Endothelial cell (in vitro differentiated cells): ENCODE measurements at regions not wholly inside any gene's neighbourhood (a gene's known extent, or its start where the extent isn't known, plus 50 kb on each side); places are given as distances from the start of the nearest gene placed in this dataset.
"Not testable (repeated sequence)": the region's sequence is repeated elsewhere in the genome, so short reads cannot be mapped to it uniquely, and the experiment has no call there.

Experiments used
- DNase-seq: peaks from one replicate; pipeline ENCODE4 v3.0.0; 2021; ENCODE audit warnings: low spot score
- H3K27ac Mint-ChIP-seq: one replicate; pipeline ENCODE4 v1.8.0; 2021; ENCODE audit warnings: mixed read lengths, inconsistent platforms; ENCODE audit not compliant: unreplicated experiment
- H3K27me3 Mint-ChIP-seq: one replicate; pipeline ENCODE4 v1.8.0; 2021; ENCODE audit warnings: mild to moderate bottlenecking, moderate library complexity, mixed read lengths, inconsistent platforms; ENCODE audit not compliant: unreplicated experiment
- H3K36me3 Mint-ChIP-seq: one replicate; pipeline ENCODE4 v1.8.0; 2021; ENCODE audit warnings: mild to moderate bottlenecking, low read depth, mixed read lengths, inconsistent platforms; ENCODE audit not compliant: unreplicated experiment
- H3K4me1 Mint-ChIP-seq: one replicate; pipeline ENCODE4 v1.8.0; 2021; ENCODE audit warnings: mild to moderate bottlenecking, mixed read lengths, inconsistent platforms; ENCODE audit not compliant: unreplicated experiment
- H3K4me3 Mint-ChIP-seq: one replicate; pipeline ENCODE4 v1.8.0; 2021; ENCODE audit warnings: mild to moderate bottlenecking, mixed read lengths, inconsistent platforms; ENCODE audit not compliant: unreplicated experiment
- H3K9me3 Mint-ChIP-seq: one replicate; pipeline ENCODE4 v1.8.0; 2021; ENCODE audit warnings: mixed read lengths, inconsistent platforms; ENCODE audit not compliant: unreplicated experiment
- CTCF ChIP-seq: fragments of 200-600 bp; sonication (generic); IDR thresholded peaks from one replicate; pipeline ENCODE4 v1.5.0; 2021; ENCODE audit warnings: antibody characterized with exemption; ENCODE audit not compliant: unreplicated experiment

- H3K9me3 Mint-ChIP-seq: peaks cover 6% of the 10 kb centered on the region
Measured at GRCh38 chr4:97134456-97134855, 1008.8 kb downstream of the STPG2 start.

GRCh38 chr4:97139791-97140190 lies 1003.5 kb downstream of the STPG2 start:
- TF ChIP-seq CTCF: no peak
- no peak for DNase-seq
- Mint-ChIP-seq H3K27ac (peak overlapping the region; percentile 28), H3K4me1 (peaks cover 8% of the 10 kb centered on the region), H3K4me3 (no peak overlapping the region), H3K36me3 (peaks cover 16% of the 10 kb centered on the region), H3K27me3 (no peaks in the 10 kb centered on the region), H3K9me3 (peaks cover 6% of the 10 kb centered on the region)

More at GRCh38 chr4:97134456-97134855, 1008.8 kb downstream of the STPG2 start:
- Mint-ChIP-seq H3K27ac (no peak overlapping the region), H3K4me1 (no peaks in the 10 kb centered on the region), H3K36me3 (peaks cover 16% of the 10 kb centered on the region), H3K4me3 (no peak overlapping the region), H3K27me3 (no peaks in the 10 kb centered on the region)
- no peak for TF ChIP-seq CTCF
- DNase-seq: no peak

GRCh38 chr4:97140545-97140944 lies 1002.7 kb downstream of the STPG2 start:
- no peak overlapping the region for H3K27ac Mint-ChIP-seq
- no peak overlapping the region for H3K4me3 Mint-ChIP-seq

GRCh38 chr4:97141332-97141731 lies 1001.9 kb downstream of the STPG2 start:
- DNase-seq, H3K9me3 Mint-ChIP-seq, H3K4me1 Mint-ChIP-seq, H3K27ac Mint-ChIP-seq, H3K4me3 Mint-ChIP-seq, H3K27me3 Mint-ChIP-seq: not testable (repeated sequence)
- peaks cover 16% of the 10 kb centered on the region for H3K36me3 Mint-ChIP-seq

More at GRCh38 chr4:97140545-97140944, 1002.7 kb downstream of the STPG2 start:
- TF ChIP-seq CTCF: no peak
- H3K27me3 Mint-ChIP-seq: no peaks in the 10 kb centered on the region
- no peak for DNase-seq
- peaks cover 6% of the 10 kb centered on the region for H3K9me3 Mint-ChIP-seq
- peaks cover 8% of the 10 kb centered on the region for H3K4me1 Mint-ChIP-seq
- H3K36me3 Mint-ChIP-seq: peaks cover 16% of the 10 kb centered on the region

GRCh38 chr4:97142410-97142809 lies 1000.9 kb downstream of the STPG2 start:
- Mint-ChIP-seq H3K4me1 (peaks cover 8% of the 10 kb centered on the region), H3K27ac (no peak overlapping the region), H3K9me3 (peaks cover 6% of the 10 kb centered on the region), H3K4me3 (no peak overlapping the region), H3K27me3 (no peaks in the 10 kb centered on the region), H3K36me3 (peaks cover 11% of the 10 kb centered on the region)
- no peak for TF ChIP-seq CTCF
- no peak for DNase-seq
